ENCODE measurements at regions not wholly inside any gene's neighbourhood (a gene's known extent, or its start where the extent isn't known, plus 50 kb on each side); places are given as distances from the start of the nearest gene placed in this dataset.

- H3K4me1 ChIP-seq, result peaks cover 21 to 63% (median 27%) of the 10 kb centered on the region in 3 donors
- TF ChIP-seq POLR2AphosphoS5 (IDR thresholded peaks at IDR 0.05) (peak; percentile 83), POLR2A (IDR thresholded peaks at IDR 0.05) (no peak), EP300 (IDR thresholded peaks at IDR 0.05) (no peak), CTCF (IDR thresholded peaks at IDR 0.05) (peak; percentile 52 to 80 (median 73))
- no peak overlapping the region for H3K4me3 ChIP-seq
- H3K27ac ChIP-seq, result peak overlapping the region; percentile 82 to 97 (median 90)
- no peaks in the 10 kb centered on the region for H3K36me3 ChIP-seq
- peak; percentile 89 for ATAC-seq
- no peaks in the 10 kb centered on the region for H3K27me3 ChIP-seq
- WGBS, 2 donors (ENCODE audit: low coverage in 1 of 2), result 28 to 33% methylated on average over 2 to 8 of the region's 12 CpGs
- no peaks in the 10 kb centered on the region for H3K9me3 ChIP-seq
Measured at GRCh38 chr13:29923554-29924481, 73.4 kb upstream of the UBL3 start.

- peak overlapping the region; percentile 82 to 97 (median 90) for H3K27ac ChIP-seq
- no peaks in the 10 kb centered on the region for H3K36me3 ChIP-seq
- 92% methylated on average over 3 of the region's 3 CpGs for WGBS, 2 donors (ENCODE audit: low coverage in 1 of 2)
- no peak for ATAC-seq
- TF ChIP-seq POLR2AphosphoS5 (IDR thresholded peaks at IDR 0.05) (no peak), POLR2A (IDR thresholded peaks at IDR 0.05) (no peak)
- no peaks in the 10 kb centered on the region for H3K27me3 ChIP-seq
- H3K9me3 ChIP-seq, result no peaks in the 10 kb centered on the region
- H3K4me3 ChIP-seq, result no peak overlapping the region
- peaks cover 21 to 63% (median 27%) of the 10 kb centered on the region in 3 donors for H3K4me1 ChIP-seq
Measured at GRCh38 chr13:29922896-29923295, 72.5 kb upstream of the UBL3 start.

GRCh38 chr13:29922281-29922821 is 71.9 kb upstream of the UBL3 start:
- H3K36me3 ChIP-seq, result no peaks in the 10 kb centered on the region
- peaks cover 21 to 63% (median 27%) of the 10 kb centered on the region in 3 donors for H3K4me1 ChIP-seq
- 63 to 73% methylated on average over 7 of the region's 7 CpGs for WGBS, 2 donors (ENCODE audit: low coverage in 1 of 2)
- TF ChIP-seq CTCF (IDR thresholded peaks at IDR 0.05), result no peak
- no peak for TF ChIP-seq POLR2A (IDR thresholded peaks at IDR 0.05)
- no peak for TF ChIP-seq EP300 (IDR thresholded peaks at IDR 0.05)
- no peak for TF ChIP-seq POLR2AphosphoS5 (IDR thresholded peaks at IDR 0.05)
- peak overlapping the region; percentile 82 to 97 (median 90) for H3K27ac ChIP-seq
- ATAC-seq, result no peak
- no peaks in the 10 kb centered on the region for H3K27me3 ChIP-seq
- H3K9me3 ChIP-seq, result no peaks in the 10 kb centered on the region
- no peak overlapping the region for H3K4me3 ChIP-seq

GRCh38 chr13:29921542-29921941 is 71.1 kb upstream of the UBL3 start:
- Histone ChIP-seq H3K27me3 (no peaks in the 10 kb centered on the region), H3K36me3 (no peaks in the 10 kb centered on the region), H3K9me3 (no peaks in the 10 kb centered on the region), H3K27ac (no peak overlapping the region), H3K4me1 (peaks cover 21 to 63% (median 27%) of the 10 kb centered on the region in 3 donors), H3K4me3 (no peak overlapping the region)
- no peak for TF ChIP-seq POLR2A (IDR thresholded peaks at IDR 0.05)
- no peak for TF ChIP-seq POLR2AphosphoS5 (IDR thresholded peaks at IDR 0.05)
- no peak for TF ChIP-seq CTCF (IDR thresholded peaks at IDR 0.05)
- TF ChIP-seq EP300 (IDR thresholded peaks at IDR 0.05), result no peak
- no peak for ATAC-seq
- 84 to 96% methylated on average over 5 to 6 of the region's 6 CpGs for WGBS, 2 donors (ENCODE audit: low coverage in 1 of 2)

GRCh38 chr13:29920025-29920643 is 69.7 kb upstream of the UBL3 start:
- H3K27ac ChIP-seq, result no peak overlapping the region
- TF ChIP-seq POLR2AphosphoS5 (IDR thresholded peaks at IDR 0.05), result no peak
- no peak for TF ChIP-seq CTCF (IDR thresholded peaks at IDR 0.05)
- no peak for TF ChIP-seq EP300 (IDR thresholded peaks at IDR 0.05)
- no peak for TF ChIP-seq POLR2A (IDR thresholded peaks at IDR 0.05)
- H3K9me3 ChIP-seq, result no peaks in the 10 kb centered on the region
- H3K27me3 ChIP-seq, result no peaks in the 10 kb centered on the region
- no peak for ATAC-seq
- peaks cover 19 to 50% (median 21%) of the 10 kb centered on the region in 3 donors for H3K4me1 ChIP-seq
- H3K36me3 ChIP-seq, result no peaks in the 10 kb centered on the region
- H3K4me3 ChIP-seq, result no peak overlapping the region
- WGBS, 2 donors (ENCODE audit: low coverage in 1 of 2), result 35 to 63% methylated on average over 4 to 5 of the region's 5 CpGs
